ENCODE measurements at regions not wholly inside any gene's neighbourhood (a gene's known extent, or its start where the extent isn't known, plus 50 kb on each side); places are given as distances from the start of the nearest gene placed in this dataset.

GRCh38 chr14:104390221-104390931, 189.2 kb upstream of the C14orf180 start:
- H3K36me3 ChIP-seq (ENCODE audit: insufficient read depth, low read length): no peaks in the 10 kb centered on the region
- no peak overlapping the region for H3K9ac ChIP-seq (ENCODE audit: low read depth, low read length)
- no peaks in the 10 kb centered on the region for H3K9me3 ChIP-seq (replicated peaks; ENCODE audit: low read length)
- H3K4me2 ChIP-seq (ENCODE audit: low read length): no peak overlapping the region
- H3K4me3 ChIP-seq (ENCODE audit: low read length): no peak overlapping the region
- H3K27me3 ChIP-seq (ENCODE audit: control insufficient read depth, insufficient read depth, low read length): no peaks in the 10 kb centered on the region
- H3K4me1 ChIP-seq (ENCODE audit: control insufficient read depth, insufficient read depth, low read length): no peaks in the 10 kb centered on the region

DNA sequence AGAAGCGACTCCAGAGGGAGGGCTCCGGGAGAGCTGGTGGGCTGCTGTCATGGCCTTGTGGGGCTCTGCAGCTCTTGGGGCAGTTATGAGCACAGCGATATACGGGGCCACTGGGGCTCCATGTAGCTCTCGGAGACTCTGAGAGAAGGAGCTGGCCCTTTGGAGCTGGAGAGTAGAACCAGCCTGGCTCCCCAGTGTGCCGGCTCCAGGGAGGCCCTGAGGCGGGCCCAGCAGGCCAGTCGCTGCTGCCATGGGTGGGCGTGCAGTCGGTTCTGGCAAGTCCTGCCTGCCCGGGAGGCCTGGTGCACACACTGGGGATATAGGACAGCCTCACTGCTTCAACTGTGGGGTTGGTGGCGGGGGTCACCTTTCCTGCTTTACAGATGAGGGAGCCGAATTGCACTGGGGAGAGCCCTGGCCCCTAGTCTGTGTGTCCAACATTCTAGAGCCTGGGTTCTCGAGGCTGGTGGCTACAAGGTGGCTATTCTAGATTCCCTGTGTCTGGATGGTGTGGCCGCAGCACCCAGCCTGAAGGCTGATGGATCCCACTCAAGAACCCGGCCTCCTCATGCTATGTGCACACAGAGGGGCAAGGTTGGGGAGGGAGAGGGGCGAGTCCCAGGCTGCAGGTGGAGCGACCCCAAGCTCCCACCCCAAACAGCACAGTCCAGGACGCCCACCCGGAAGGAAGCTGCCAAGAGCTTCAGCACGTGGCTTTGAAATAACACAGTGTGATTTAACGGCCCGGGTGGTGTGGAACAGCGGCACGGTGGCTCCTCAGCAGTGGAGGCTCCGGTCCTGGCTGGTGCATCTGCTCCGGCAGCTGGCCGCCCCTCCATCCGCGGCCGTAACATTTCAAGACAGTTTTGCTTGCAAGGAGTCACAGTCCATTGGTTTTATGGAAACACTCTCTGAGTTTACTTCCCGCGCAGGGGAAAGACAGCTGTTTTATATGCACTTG, 188.3 kb upstream of the C14orf180 start:
- no peaks in the 10 kb centered on the region for H3K9me3 ChIP-seq (replicated peaks; ENCODE audit: low read length)
- no peak overlapping the region for H3K4me3 ChIP-seq (ENCODE audit: low read length)
- H3K4me1 ChIP-seq (ENCODE audit: control insufficient read depth, insufficient read depth, low read length): no peaks in the 10 kb centered on the region
- no peak overlapping the region for H3K4me2 ChIP-seq (ENCODE audit: low read length)
- H3K36me3 ChIP-seq (ENCODE audit: insufficient read depth, low read length): no peaks in the 10 kb centered on the region
- H3K9ac ChIP-seq (ENCODE audit: low read depth, low read length): no peak overlapping the region
- no peaks in the 10 kb centered on the region for H3K27me3 ChIP-seq (ENCODE audit: control insufficient read depth, insufficient read depth, low read length)

- H3K4me1 ChIP-seq (ENCODE audit: control insufficient read depth, insufficient read depth, low read length): no peaks in the 10 kb centered on the region
- no peaks in the 10 kb centered on the region for H3K27me3 ChIP-seq (ENCODE audit: control insufficient read depth, insufficient read depth, low read length)
- no peak overlapping the region for H3K4me2 ChIP-seq (ENCODE audit: low read length)
- H3K36me3 ChIP-seq (ENCODE audit: insufficient read depth, low read length): no peaks in the 10 kb centered on the region
- H3K9ac ChIP-seq (ENCODE audit: low read depth, low read length): no peak overlapping the region
- peaks cover 3% of the 10 kb centered on the region for H3K9me3 ChIP-seq (replicated peaks; ENCODE audit: low read length)
- no peak overlapping the region for H3K4me3 ChIP-seq (ENCODE audit: low read length)
Observed at GRCh38 chr14:104392001-104392395, 187.6 kb upstream of the C14orf180 start.

DNA sequence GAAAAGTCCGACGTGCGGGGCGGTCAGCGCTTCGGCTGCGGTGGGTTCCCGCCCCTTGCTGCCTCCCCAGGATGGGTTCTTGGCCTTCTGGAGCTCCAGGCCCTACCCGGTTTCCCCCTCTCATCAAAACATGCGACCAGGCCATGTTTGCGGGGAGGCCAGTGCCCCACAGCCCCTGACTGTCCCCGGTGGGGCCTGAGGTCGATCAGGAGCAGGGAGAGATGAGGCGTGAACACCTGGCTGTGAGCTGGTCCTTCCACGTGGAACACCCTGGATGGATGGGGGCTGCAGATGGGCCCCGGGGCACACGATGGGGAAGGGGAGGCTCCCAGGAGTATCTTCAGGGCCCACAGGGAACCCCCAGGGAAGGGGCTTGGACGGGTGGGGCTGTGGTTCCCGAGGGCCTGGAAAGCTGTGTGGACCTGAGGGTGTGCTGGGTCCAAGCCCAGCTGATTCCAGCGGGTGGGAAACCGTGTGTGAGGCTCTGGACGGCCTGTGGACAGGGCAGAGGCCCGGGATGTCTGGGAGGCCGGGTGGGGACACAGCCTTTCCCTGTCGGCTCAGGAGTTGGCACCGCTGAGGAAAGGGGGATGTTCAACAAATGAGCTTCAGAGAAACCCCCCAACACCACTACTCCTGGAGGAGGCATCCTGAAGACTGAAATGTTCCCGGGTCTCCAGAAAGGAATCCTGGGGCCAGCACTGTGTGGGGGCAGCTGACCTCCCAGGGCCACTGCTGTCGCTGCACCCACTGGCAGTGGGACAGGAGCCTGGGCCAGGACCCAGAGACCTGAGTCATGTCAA, 187.0 kb upstream of the C14orf180 start:
- H3K9ac ChIP-seq (ENCODE audit: low read depth, low read length): no peak overlapping the region
- H3K4me1 ChIP-seq (ENCODE audit: control insufficient read depth, insufficient read depth, low read length): no peaks in the 10 kb centered on the region
- no peak overlapping the region for H3K4me2 ChIP-seq (ENCODE audit: low read length)
- peaks cover 3% of the 10 kb centered on the region for H3K9me3 ChIP-seq (replicated peaks; ENCODE audit: low read length)
- no peaks in the 10 kb centered on the region for H3K27me3 ChIP-seq (ENCODE audit: control insufficient read depth, insufficient read depth, low read length)
- no peak overlapping the region for H3K4me3 ChIP-seq (ENCODE audit: low read length)
- no peaks in the 10 kb centered on the region for H3K36me3 ChIP-seq (ENCODE audit: insufficient read depth, low read length)

GRCh38 chr14:104393199-104393897, 186.2 kb upstream of the C14orf180 start:
- H3K9me3 ChIP-seq (replicated peaks; ENCODE audit: low read length): peaks cover 3% of the 10 kb centered on the region
- H3K4me1 ChIP-seq (ENCODE audit: control insufficient read depth, insufficient read depth, low read length): no peaks in the 10 kb centered on the region
- H3K4me2 ChIP-seq (ENCODE audit: low read length): no peak overlapping the region
- no peak overlapping the region for H3K4me3 ChIP-seq (ENCODE audit: low read length)
- H3K9ac ChIP-seq (ENCODE audit: low read depth, low read length): no peak overlapping the region
- no peaks in the 10 kb centered on the region for H3K36me3 ChIP-seq (ENCODE audit: insufficient read depth, low read length)
- no peaks in the 10 kb centered on the region for H3K27me3 ChIP-seq (ENCODE audit: control insufficient read depth, insufficient read depth, low read length)

- H3K36me3 ChIP-seq (ENCODE audit: insufficient read depth, low read length): no peaks in the 10 kb centered on the region
- peaks cover 3% of the 10 kb centered on the region for H3K9me3 ChIP-seq (replicated peaks; ENCODE audit: low read length)
- no peaks in the 10 kb centered on the region for H3K27me3 ChIP-seq (ENCODE audit: control insufficient read depth, insufficient read depth, low read length)
- H3K4me2 ChIP-seq (ENCODE audit: low read length): no peak overlapping the region
- H3K9ac ChIP-seq (ENCODE audit: low read depth, low read length): no peak overlapping the region
- no peaks in the 10 kb centered on the region for H3K4me1 ChIP-seq (ENCODE audit: control insufficient read depth, insufficient read depth, low read length)
- no peak overlapping the region for H3K4me3 ChIP-seq (ENCODE audit: low read length)
Observed at GRCh38 chr14:104393898-104394381, 185.6 kb upstream of the C14orf180 start.

DNA sequence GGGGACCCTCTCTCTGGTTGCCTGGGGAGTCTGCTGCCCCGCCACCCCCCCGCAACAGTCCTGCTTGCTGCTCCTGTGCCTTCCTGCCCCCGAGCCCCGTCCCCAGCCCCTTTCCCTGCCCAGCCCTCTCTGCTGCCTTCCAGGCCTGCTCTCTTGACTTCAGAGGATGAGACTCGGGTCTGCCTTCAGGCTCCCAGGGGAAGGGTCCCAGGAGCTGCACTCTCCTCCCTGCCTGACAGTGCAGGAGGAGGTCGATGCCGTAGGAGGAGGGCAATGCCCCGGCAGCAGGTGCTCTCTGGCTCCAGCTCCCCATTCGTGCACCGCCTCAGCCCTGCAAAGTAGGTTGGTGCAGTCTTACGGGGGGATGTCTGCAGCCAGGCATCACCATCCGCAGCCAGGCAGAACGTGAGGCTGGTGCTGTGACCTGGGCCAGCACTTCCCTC, 185.1 kb upstream of the C14orf180 start:
- H3K4me1 ChIP-seq (ENCODE audit: control insufficient read depth, insufficient read depth, low read length): no peaks in the 10 kb centered on the region
- no peaks in the 10 kb centered on the region for H3K36me3 ChIP-seq (ENCODE audit: insufficient read depth, low read length)
- no peaks in the 10 kb centered on the region for H3K27me3 ChIP-seq (ENCODE audit: control insufficient read depth, insufficient read depth, low read length)
- H3K9me3 ChIP-seq (replicated peaks; ENCODE audit: low read length): peaks cover 3% of the 10 kb centered on the region
- no peak overlapping the region for H3K4me2 ChIP-seq (ENCODE audit: low read length)
- H3K9ac ChIP-seq (ENCODE audit: low read depth, low read length): no peak overlapping the region
- H3K4me3 ChIP-seq (ENCODE audit: low read length): no peak overlapping the region

GRCh38 chr14:104395276-104395675, 184.3 kb upstream of the C14orf180 start:
- Histone ChIP-seq H3K9me3 (replicated peaks; ENCODE audit: low read length) (peaks cover 3% of the 10 kb centered on the region), H3K36me3 (ENCODE audit: insufficient read depth, low read length) (no peaks in the 10 kb centered on the region), H3K4me2 (ENCODE audit: low read length) (no peak overlapping the region), H3K9ac (ENCODE audit: low read depth, low read length) (no peak overlapping the region), H3K4me3 (ENCODE audit: low read length) (no peak overlapping the region), H3K27me3 (ENCODE audit: control insufficient read depth, insufficient read depth, low read length) (no peaks in the 10 kb centered on the region), H3K4me1 (ENCODE audit: control insufficient read depth, insufficient read depth, low read length) (no peaks in the 10 kb centered on the region)

- H3K9me3 ChIP-seq (replicated peaks; ENCODE audit: low read length): peaks cover 3% of the 10 kb centered on the region
- no peaks in the 10 kb centered on the region for H3K4me1 ChIP-seq (ENCODE audit: control insufficient read depth, insufficient read depth, low read length)
- H3K36me3 ChIP-seq (ENCODE audit: insufficient read depth, low read length): no peaks in the 10 kb centered on the region
- H3K4me3 ChIP-seq (ENCODE audit: low read length): no peak overlapping the region
- no peak overlapping the region for H3K9ac ChIP-seq (ENCODE audit: low read depth, low read length)
- H3K27me3 ChIP-seq (ENCODE audit: control insufficient read depth, insufficient read depth, low read length): no peaks in the 10 kb centered on the region
- H3K4me2 ChIP-seq (ENCODE audit: low read length): no peak overlapping the region
Observed at GRCh38 chr14:104395941-104396681, 183.5 kb upstream of the C14orf180 start.

- peaks cover 3% of the 10 kb centered on the region for H3K9me3 ChIP-seq (replicated peaks; ENCODE audit: low read length)
- H3K27me3 ChIP-seq (ENCODE audit: control insufficient read depth, insufficient read depth, low read length): no peaks in the 10 kb centered on the region
- H3K36me3 ChIP-seq (ENCODE audit: insufficient read depth, low read length): no peaks in the 10 kb centered on the region
- no peak overlapping the region for H3K4me2 ChIP-seq (ENCODE audit: low read length)
- no peak overlapping the region for H3K9ac ChIP-seq (ENCODE audit: low read depth, low read length)
- H3K4me1 ChIP-seq (ENCODE audit: control insufficient read depth, insufficient read depth, low read length): no peaks in the 10 kb centered on the region
- H3K4me3 ChIP-seq (ENCODE audit: low read length): no peak overlapping the region
Observed at GRCh38 chr14:104396682-104397470, 182.7 kb upstream of the C14orf180 start.
